Bronchial epithelial cell (primary cell): ENCODE measurements at regions not wholly inside any gene's neighbourhood (a gene's known extent, or its start where the extent isn't known, plus 50 kb on each side); places are given as distances from the start of the nearest gene placed in this dataset.
"Not testable (repeated sequence)": the region's sequence is repeated elsewhere in the genome, so short reads cannot be mapped to it uniquely, and the experiment has no call there.

ENCODE experiments used
- DNase-seq: peaks from one replicate; pipeline ENCODE4 v3.0.0-alpha.2; 2010; ENCODE audit warnings: low read depth
- FAIRE-seq: peaks from 2 replicates; lab custom pipeline; 2011; peaks lifted over from hg19 to GRCh38; lab: Jason Lieb, UNC
- H3K27me3 ChIP-seq: 2 replicates; pipeline ENCODE4 v1.5.1; 2011; ENCODE audit warnings: low read length; ENCODE audit not compliant: control insufficient read depth, insufficient read depth
- H3K36me3 ChIP-seq: 2 replicates; pipeline ENCODE4 v1.5.1; 2011; ENCODE audit warnings: low read length; ENCODE audit not compliant: control insufficient read depth, insufficient read depth
- H3K4me3 ChIP-seq: 2 replicates; pipeline ENCODE4 v1.5.1; 2011; ENCODE audit warnings: mild to moderate bottlenecking, low read depth, low read length, control low read depth
- TF ChIP-seq, protein P1 (sequence below): IDR thresholded peaks from 2 replicates; pipeline ENCODE4 v1.5.1; 2011; ENCODE audit warnings: mild to moderate bottlenecking, moderate library complexity, low read length, control low read depth, inconsistent platforms; ENCODE audit not compliant: insufficient read depth, severe bottlenecking

DNA sequence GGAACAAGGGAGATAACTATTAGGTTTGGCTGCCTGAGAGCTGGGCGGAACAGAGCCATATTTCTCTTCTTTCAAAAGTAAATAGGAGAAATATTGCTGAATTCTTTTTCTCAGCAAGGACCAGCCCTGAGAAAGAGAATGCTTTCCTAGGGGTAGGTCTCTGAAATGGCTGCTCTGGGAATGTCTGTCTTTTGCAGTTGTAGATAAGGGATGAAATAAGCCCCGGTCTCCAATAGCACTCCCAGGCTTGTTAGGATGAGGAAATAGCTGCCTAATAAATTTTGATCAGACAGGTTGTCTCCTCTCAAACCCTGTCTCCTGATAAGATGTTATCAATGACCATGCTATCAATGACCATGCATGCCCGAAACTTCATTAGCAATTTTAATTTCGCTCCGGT lies 207.8 kb upstream of the KIT start:
- no peaks in the 10 kb centered on the region for H3K36me3 ChIP-seq
- TF ChIP-seq, protein P1, sequence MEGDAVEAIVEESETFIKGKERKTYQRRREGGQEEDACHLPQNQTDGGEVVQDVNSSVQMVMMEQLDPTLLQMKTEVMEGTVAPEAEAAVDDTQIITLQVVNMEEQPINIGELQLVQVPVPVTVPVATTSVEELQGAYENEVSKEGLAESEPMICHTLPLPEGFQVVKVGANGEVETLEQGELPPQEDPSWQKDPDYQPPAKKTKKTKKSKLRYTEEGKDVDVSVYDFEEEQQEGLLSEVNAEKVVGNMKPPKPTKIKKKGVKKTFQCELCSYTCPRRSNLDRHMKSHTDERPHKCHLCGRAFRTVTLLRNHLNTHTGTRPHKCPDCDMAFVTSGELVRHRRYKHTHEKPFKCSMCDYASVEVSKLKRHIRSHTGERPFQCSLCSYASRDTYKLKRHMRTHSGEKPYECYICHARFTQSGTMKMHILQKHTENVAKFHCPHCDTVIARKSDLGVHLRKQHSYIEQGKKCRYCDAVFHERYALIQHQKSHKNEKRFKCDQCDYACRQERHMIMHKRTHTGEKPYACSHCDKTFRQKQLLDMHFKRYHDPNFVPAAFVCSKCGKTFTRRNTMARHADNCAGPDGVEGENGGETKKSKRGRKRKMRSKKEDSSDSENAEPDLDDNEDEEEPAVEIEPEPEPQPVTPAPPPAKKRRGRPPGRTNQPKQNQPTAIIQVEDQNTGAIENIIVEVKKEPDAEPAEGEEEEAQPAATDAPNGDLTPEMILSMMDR = no peak
- FAIRE-seq = no peak
- DNase-seq = no peak
- H3K27me3 ChIP-seq = no peaks in the 10 kb centered on the region
- H3K4me3 ChIP-seq = no peak overlapping the region

DNA sequence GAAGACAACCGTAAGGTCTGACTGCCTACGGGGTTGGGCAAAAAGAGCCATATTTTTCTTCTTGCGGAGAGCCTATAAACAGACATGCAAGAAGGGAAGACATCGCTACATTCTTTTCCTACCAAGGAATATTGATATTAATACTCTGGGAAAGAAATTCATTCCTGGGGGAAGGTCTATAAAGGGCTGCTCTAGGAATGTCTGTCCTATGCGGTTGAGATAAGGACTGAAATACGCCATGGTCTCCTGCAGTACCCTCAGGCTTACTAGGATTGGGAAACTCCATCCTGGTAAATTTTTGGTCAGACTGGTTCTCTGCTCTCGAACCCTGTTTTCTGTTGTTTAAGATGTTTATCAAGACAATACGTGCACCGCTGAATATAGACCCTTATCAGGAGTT lies 190.8 kb upstream of the KIT start:
- H3K4me3 ChIP-seq, H3K27me3 ChIP-seq, FAIRE-seq, H3K36me3 ChIP-seq, DNase-seq: not testable (repeated sequence)

DNA sequence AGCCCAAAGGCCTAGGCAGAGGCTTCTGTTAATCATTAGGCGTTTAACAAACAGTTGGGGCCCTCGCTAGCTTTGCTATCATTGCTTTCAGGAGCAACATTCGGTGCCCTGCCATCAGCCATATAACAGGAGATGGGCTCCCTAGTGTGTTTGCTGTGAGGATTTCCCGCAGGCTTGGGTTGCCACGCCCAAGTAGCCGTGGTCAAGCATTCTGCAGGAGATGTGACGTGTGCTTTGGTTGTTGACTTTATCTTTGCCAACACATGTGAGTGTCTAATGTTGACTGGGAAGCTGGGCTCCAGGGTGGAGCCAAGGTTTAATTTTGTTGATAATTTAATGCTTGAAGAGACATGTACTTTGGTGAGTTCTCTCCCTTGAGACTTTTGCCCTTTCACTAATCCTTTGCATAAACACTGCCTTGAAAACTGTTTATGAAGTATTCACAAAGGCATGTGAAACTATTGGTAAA lies 184.6 kb upstream of the KIT start:
- DNase-seq (peak; percentile 42), FAIRE-seq (peak; percentile 64)
- TF ChIP-seq, protein P1 = no peak
- Histone ChIP-seq H3K27me3 (no peaks in the 10 kb centered on the region), H3K36me3 (no peaks in the 10 kb centered on the region), H3K4me3 (no peak overlapping the region)

DNA sequence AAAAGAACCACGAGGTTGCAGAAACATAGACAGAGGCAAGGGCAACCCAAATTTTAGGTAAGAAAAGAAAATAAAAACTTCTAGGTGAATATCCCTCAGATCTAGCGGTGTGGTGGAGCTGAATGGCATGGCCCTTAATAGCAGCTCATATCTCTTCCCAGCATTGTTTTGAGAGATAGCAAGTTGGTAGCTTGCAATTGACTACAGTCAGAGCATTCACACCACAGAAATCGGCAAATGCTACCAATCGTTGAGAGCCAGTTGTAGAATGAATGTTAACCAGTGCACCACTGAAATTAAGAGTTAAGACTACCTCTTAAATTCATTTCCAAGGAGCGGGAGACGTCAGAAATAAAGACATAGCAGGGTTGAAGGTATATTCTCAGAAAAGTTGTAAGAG lies 184.0 kb upstream of the KIT start:
- Histone ChIP-seq H3K4me3 (no peak overlapping the region), H3K27me3 (no peaks in the 10 kb centered on the region), H3K36me3 (no peaks in the 10 kb centered on the region)
- DNase-seq (no peak), FAIRE-seq (no peak)
- TF ChIP-seq, protein P1 = no peak

DNA sequence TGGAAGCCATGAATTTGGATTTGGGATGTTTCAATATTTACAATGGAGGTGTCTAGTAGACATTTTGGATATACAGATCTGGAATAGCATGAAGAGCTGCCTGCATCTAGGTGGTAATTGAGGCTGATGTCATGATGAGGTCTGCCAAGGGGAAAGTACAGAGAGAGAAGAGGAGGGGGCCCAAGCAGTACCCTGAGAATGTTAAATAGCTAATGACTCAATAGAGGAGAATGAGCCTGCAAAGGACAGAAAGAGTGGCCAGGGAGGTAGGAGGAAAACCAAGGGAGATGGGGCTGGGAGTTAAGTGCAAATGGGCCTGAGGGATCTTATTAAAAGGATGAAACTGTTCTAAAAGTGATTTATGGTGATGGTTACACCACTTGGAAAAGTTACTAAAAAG lies 182.2 kb upstream of the KIT start:
- H3K27me3 ChIP-seq = no peaks in the 10 kb centered on the region
- H3K4me3 ChIP-seq = no peak overlapping the region
- FAIRE-seq (no peak), DNase-seq (no peak)
- TF ChIP-seq, protein P1 = no peak
- no peaks in the 10 kb centered on the region for H3K36me3 ChIP-seq

DNA sequence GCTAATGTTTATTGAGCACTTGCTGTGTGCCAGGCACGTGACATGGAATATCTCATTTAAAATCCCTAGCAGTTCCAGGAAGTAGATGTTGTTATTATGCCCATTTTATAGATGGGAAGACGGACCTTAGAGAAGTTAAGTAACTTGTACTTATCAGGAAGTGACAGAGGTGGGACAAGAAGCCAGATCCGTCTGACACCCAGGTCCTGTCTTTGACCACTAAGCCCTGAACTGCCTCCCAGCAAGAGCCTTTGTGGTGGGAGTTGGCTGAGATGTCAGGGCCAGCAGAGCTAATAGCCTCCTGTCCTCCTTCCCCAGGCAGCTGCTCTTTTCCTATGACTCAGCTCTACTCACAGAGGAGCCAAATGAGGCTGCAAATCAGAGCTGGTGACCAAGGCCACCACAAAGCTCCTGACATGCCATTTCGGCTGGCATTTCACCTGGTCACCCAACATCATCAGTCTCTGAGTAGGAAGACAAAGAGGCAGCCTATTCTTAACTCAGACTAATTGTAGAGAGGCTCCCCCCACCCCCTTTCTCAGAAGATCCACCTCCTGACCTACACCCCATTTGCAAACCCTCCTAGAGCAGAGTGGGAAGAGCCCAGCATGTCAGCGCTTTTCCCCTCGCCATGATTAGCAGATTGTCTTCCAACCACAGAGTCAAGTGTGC lies 175.1 kb upstream of the KIT start:
- no peak for DNase-seq
- peak; percentile 13 for FAIRE-seq

More for the DNA sequence above, 175.1 kb upstream of the KIT start:
- Histone ChIP-seq H3K36me3 (no peaks in the 10 kb centered on the region), H3K4me3 (no peak overlapping the region), H3K27me3 (no peaks in the 10 kb centered on the region)
- TF ChIP-seq, protein P1 = no peak
